Fibroblast of lung (primary cell): ENCODE measurements at regions not wholly inside any gene's neighbourhood (a gene's known extent, or its start where the extent isn't known, plus 50 kb on each side); places are given as distances from the start of the nearest gene placed in this dataset.

Source experiments
- CTCF ChIP-seq, 2 donors: IDR thresholded peaks in 1 of 2; conservative IDR thresholded peaks in 1 of 2; 1 replicate in 1 of 2; 2 replicates in 1 of 2; pipeline ENCODE4 v1.5.1; 2011 to 2012; ENCODE audit warnings: low read length in 2 of 2, control low read depth in 1 of 2, inconsistent platforms in 1 of 2, low read depth in 1 of 2, mild to moderate bottlenecking in 1 of 2
- EZH2 ChIP-seq: IDR thresholded peaks from 2 replicates; pipeline ENCODE4 v1.5.1; 2012; ENCODE audit warnings: low read length, control low read depth, mild to moderate bottlenecking; ENCODE audit errors: missing control alignments

GRCh38 chr18:40576507-40577115, 1378.4 kb upstream of the PIK3C3 start:
- TF ChIP-seq CTCF (conservative IDR thresholded peaks at IDR 0.05 in 1 of 2, IDR thresholded peaks at IDR 0.05 in 1 of 2; ENCODE audit: low read depth in 1 of 2, low read length in 2 of 2) (no peak), EZH2 (no peak)
